ENCODE measurements at regions not wholly inside any gene's neighbourhood (a gene's known extent, or its start where the extent isn't known, plus 50 kb on each side); places are given as distances from the start of the nearest gene placed in this dataset.
"Not testable (repeated sequence)": the region's sequence is repeated elsewhere in the genome, so short reads cannot be mapped to it uniquely, and the experiment has no call there.

DNA sequence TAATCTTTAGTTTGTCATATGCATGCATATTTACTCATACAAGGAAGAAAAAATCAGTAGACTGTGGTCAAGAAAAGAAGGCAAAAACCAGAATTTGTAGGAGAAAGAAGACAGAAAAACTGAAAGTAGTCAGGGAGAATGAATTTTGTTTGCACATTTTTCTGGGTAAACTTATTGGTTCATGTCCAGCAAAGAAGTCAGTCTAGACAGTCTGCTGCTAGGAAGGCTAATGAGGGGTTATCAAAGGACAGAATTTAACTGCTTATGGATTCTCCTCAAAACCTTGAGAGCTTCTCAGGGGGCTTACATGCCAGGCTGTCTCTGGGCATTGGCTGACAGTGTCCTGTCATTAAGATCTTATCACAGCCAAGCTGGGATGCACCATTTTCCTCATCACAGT lies 293.9 kb downstream of the RPAP3 start:
- no peak for DNase-seq

DNA sequence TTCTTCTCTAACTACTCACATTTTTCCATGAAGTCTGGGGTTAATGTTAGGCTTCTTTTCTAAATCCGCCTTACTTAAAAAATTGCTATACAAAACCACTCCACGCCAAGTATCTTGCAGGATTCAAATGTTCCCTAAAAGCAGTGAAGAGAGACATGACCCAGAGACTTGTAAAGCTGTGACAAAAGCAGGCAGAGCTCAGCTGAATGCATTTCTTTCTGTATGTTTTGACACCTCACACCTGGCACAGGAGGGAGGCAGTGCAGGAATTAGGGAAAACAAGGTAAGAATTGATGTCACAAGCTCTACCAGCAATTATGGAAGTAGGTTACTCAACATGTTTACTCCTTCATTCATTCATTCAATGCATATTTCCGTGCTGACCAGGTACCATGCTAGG lies 295.0 kb downstream of the RPAP3 start:
- no peak for DNase-seq

DNA sequence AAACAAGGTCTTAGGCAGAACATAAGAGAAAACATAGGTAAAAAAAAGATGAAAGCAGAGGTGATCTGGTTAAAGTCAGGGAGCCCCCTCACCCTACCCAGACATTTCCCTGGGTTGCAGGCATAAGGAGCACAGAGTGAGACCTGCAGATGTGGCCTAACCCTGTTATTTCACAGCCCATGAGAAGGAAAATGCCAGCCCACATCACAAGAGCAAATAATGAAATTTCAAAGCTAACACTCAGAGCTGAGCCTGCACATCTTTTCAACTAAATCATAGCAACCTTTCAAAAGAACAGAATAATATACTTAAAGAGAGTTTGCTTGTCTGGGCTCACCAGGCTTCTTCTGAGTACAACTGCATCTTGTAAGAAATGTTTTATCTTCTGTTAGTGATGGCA lies 295.4 kb downstream of the RPAP3 start:
- no peak for DNase-seq

DNA sequence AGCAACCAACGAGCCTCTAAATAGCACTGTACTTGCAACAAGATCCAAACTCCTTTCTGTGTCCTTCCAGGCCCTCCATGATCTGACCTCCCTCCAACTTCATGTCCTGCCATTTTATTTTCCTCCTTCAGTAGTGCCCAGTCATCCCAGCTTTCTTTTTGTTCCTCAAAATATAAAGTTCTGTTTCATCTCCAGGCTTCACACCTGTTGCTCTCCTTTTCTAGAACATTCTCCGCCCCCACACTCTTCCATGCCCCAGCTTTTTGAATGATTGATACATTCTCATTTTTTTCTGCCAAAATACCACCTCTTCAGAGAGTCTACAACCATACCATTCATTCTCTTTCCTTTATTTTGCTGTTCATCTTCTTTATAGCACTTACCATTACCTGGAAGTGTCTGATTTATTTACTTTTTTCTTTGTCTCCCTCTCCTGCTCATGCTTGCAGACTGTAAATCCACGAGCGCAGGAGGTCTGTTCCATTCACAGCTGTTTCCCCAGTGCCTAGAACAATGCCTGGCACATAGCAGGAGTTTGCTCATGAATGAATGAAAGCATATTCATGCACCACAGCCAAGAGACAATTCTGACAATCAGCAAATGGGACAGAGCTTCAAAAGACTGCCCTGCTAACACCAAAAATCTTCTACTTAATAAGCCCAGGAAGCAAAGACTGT lies 296.4 kb downstream of the RPAP3 start:
- no peak for DNase-seq

DNA sequence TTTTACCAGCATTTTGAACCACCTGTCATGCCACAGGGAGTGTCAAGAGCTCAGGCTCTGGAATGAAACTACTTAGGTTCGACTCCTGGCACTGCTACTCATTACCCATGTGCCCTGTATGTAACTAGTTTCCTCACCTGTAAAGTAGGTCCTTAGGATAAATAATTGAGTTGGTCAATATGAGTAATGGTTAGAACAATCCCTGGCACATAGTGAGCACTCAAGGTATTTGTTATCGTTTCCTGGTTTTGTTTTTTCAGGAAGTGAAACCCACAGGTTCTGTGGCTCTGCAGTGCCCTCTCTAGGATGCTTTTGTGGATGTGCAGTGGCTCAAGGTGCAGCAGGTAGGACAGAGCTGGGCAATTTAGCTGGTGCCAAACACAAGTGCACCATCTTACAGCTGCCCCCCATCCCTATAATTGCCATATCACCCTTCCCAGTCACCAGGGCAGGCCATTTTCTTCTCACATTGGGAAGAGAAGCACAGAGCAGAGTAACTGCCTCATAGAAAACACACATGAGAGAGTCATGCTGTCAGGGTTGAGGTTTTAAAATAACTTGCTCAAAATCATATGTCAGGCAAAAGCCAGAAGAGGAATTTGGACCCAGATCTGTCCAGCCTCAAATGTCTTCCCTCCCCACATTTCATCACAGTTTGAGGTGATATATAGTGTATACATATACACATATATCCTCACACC lies 297.5 kb downstream of the RPAP3 start:
- no peak for DNase-seq

DNA sequence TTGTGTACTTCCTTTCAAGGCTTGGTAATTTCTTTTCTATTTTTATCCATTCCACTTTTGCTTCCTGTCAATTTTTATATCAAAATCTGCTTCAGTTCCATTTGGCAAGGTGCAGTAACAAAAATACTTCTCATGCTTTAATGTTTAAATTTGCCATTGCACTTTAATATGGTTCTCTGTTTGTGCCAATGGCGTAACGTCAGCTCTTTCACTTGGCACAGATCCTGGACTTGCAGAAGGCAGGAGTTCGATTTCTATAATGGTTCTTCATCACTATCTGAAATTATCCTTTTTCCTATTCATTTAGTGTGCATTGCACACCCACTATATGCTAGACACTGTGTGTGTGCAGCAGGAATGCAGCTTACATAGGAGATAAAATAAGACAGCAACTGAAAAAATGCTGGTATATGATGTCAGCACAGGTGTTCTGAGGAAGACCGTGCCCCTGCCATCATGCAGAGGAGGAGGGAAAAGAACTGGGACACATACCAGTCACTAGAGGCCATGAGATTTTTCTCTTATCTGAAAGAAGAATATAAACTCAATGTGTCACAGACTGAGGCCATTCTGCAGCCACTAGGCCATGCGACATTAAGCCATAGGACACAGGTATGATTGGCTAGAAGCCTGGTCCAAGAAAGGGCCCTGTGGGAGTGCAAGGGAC lies 298.2 kb downstream of the RPAP3 start:
- DNase-seq = no peak

DNA sequence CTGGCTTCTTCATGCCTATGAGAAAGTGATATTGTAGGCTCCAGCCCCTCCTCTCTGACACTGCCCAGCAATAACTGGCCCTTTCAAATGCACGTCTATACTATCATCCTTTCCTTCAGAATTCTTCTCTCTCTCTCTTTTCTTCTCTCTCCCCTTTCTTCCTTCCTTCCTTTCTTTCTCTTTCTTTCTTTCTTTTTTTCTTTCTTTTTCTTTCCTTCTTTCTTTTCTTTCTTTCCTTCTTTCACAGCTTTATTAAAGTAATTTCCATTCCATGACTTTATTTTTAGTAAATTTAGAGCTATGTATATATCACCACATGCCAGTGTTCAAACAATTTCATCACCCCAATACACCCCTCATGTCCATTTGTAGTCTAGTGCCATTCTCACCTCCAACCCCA lies 302.1 kb downstream of the RPAP3 start:
- no peak for DNase-seq

DNA sequence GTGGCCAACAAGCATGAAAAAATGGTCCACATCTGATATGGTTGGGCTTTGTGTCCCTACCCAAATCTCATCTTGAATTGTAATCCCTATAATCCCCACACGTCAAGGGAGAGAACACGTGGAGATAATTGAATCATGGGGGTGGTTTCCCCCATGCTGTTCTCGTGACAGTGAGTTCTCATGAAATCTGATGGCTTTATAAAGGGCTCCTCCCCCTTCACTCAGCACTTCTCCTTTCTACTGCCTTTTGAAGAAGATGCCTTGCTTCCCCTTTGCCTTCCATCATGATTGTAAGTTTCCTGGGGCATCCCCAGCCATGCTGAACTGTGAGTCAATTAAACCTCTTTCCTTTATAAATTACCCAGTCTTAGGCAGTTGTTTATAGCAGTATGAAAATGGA lies 304.6 kb downstream of the RPAP3 start:
- DNase-seq = not testable (repeated sequence)

DNA sequence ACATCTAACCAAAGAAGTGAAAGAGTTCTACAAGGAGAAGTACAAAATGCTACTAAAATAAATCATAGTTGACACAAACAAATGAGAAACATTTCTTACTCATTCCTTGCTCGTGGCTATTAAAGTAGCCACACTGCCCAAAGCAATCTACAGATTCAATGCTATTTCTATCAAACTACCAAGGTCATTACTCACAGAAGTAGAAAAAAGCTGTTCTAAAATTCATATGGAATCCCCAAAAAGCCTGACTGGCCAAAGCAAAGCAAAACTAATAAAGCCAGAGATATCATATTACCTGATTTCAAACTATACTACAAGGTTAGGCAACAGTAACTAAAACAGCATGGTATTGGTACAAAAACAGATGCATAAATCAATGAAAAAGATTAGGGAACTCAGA lies 305.6 kb downstream of the RPAP3 start:
- DNase-seq = no peak

DNA sequence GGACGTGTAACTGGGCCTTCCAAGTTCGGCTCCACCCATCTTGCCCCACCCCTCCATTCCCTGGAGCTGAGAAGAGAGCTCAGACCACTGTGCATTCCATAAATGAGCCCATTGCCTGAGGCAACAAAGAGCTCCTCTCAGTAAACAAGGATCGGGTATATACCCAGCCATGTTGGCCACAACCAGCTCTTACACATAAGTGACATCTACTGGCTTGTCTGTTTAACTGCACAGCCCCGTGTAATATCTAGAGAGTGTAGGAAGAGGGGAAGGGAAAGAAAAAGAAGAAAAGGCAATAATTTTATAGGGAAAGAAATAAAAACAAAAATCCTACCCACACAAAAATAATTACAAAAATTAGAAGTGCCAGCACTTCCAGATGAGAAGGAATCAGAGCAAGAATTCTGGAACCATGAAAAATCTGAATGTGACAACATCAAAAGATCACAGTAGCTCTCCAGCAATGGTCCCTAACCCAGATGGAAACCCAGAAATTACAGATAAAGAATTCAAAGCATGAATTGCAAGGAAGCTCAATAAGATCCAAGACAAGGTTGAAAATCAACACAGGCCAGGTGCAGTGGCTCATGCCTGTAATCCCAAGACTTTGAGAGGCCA lies 308.1 kb downstream of the RPAP3 start:
- no peak for DNase-seq

DNA sequence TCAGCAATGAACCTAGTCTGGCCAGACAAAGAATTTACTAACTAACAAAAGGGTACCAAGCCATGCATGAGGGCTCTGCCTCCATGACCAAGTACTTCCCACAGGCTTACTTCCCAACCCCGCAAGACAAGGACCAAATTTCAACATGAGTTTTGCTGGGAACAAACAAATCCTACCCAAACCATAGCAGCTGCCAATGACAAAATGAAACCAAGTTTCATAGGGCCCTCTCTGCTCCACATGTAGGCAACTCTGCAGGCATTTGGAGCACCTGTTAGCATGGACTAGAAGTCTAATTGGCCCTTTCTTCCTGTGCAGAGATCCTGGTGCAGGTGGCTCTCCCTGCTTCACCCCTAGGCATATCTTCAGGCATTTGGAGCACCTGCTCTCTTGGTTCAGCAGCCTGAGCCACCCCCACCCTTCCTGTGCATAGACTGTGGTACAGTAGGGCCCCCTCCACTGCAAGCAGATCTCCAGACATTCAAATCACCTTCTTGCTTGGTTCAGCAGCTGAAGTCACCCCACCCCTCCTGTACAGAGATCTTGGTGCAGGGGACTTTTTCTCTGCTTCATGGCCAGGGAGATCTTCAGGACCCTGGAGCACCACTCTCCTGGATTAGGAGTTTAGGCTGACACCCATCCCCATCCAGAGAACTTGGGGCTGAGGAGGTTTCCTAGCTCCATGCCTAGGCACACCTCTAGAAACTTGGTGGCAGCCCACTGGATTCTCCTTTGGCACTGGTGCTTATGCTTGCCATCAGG lies 308.7 kb downstream of the RPAP3 start:
- DNase-seq = no peak

DNA sequence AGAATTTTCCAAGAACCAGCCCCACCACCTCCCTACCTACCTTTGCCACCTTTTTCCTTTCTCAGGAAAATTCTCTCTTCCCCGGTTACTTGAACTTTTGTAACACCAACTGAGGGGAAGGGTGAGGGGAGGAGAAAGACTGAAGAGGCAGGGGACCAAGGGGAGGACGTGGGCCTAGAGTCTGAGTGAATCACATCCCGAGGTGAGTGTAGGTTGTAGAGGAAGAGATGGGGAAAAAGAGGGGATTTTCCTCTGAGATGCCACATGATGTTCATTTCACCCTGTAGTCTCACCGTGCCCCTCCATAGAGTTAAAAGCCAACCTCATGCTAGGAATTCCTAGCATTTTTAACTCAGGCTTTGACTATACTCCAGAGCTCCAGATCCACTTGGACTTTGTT lies 311.8 kb downstream of the RPAP3 start:
- DNase-seq = no peak

DNA sequence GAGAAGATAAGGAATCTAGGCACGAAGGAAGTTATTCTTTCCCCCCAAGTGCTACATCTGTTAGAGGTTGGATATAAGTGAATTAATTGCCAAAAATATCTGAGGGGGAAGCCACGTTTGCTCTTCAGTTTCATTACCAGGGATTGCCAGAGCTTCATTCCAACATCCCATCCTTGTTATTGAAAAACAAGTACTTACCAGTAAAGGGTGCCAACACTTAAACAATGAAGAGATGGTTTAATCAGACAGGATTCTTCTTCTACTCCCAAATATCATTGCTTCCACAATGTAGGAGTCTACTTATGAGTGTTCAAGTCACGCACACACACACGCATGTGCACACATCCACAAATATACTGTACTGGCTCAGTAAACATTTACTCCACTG lies 312.4 kb downstream of the RPAP3 start:
- DNase-seq = no peak

DNA sequence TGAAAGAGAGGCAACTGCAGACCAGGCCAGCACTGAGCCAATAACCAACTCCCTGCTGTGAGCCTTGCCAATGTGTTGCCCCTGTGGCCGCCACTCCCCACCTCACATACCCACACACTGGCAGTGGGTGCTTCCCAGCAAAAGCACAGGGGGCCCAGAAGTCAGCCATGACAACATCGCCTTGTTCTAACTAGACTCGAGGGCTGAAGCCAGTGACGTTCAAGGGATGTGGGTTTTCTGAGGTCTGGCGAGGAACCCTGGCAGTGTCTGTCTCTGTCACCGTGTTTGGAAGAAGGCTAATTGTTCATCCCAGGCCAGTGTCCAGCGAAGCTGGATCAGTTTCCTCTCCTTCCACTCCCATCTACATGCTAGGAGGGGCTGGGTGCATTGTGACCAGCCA lies 311.8 kb upstream of the AMIGO2 start:
- DNase-seq = no peak

DNA sequence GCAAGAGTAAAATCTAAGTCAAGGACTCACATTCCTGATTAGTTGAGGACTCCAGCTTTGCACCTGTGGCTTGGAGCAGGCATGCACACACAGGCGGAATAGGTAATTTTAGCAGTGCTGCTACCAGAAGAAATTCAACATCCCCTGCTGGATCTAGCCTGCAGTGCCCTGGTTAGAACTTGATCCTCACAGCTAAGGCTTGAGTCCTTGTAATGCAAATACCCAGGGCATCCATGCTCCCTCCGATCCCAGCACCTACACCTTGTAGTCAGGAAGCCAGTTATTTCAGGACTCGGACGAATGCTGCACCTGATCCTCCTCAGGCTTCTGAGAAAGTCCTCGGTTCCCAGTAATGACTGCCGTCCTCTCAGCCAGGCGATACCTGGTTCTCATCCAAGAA lies 309.0 kb upstream of the AMIGO2 start:
- no peak for DNase-seq

DNA sequence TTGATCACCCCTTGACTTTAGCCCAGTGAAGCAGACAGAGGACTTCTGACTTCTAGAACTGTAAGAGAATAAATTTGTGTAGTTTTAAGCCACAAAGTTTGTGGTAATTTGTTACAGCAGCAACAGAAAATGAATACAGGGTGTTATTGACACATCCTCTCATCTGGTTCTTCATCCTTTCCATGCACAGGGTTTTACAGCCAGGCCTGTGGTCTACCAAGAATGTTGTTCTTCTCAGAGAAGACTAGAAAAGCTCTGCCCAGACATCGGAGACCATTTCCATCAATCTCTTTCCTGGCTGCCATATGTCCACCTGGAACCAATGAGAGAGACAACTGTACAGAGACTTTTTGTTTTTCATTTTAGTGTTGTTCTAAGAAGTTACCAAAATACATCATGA lies 308.2 kb upstream of the AMIGO2 start:
- no peak for DNase-seq

DNA sequence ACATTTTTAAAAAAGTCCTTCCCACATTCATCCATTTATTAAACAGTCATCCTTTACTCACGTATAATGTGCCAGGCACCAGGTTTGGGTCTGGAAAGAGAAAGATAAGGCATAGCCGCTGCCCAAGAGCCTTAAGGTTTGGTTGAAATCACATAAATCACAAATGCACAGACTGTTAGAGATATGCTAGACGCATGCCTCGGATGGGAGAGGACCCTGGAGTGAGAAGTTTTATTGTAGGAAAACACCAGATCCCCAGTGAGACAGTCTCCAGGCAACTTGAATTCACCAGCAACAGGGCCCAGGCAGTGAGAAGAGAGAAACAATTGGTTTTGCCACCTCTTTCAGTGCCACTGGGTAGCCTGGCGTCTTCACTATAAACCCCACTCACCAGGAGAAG lies 305.9 kb upstream of the AMIGO2 start:
- no peak for DNase-seq

DNA sequence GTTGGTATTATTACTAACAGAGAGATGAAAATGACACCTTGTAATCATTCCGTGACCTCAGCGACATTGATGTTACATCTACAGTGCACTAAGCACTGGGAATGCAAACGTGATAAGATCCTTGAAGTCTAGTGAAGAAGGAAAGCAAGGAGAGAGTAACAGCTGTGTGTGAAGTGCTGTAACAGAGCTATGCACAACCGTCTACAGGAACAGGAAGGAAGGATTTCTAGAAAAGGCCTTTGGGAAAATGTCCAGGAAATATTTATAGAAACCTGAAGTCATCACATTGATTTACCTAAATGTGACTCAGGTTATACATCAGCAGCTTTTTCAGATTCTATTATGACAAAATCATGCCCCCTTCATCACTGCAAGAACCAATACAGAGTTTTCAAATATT lies 304.2 kb upstream of the AMIGO2 start:
- no peak for DNase-seq

DNA sequence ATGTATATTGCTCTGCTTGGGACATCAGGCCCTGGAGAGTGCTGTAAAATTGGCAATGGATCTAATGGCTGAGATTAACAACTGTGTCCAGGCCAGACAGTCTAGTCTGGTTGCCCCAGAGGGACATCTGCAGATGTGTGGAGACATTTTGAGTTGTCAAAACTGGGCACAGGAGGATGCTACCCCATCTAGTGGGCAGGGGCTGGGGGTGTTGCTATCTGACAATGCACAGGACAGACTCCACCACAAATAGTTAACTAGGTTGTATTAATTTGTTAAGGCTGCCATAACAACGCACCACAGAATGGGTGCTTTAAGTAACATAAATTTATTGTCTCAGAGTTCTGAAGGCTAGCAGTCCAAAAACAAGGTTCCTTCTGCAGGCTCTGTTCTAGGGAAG lies 302.5 kb upstream of the AMIGO2 start:
- no peak for DNase-seq

DNA sequence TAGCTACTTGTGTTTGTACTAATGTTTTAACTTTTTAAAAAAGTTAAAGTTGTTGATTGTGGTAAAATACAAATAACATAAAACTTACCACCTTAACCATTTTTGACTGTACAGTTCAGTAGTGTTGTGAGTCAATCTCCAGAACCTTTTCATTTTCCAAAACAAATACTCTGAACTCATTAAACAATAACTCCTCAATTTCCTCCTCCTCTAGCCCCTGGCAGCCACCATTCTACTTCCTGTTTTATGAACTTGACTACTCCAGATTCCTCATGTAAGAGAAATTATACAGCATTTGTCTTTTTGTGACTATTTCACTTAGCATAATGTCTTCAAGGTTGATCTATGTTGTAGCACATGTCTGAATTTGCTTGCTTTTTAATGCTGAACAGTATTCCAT lies 299.1 kb upstream of the AMIGO2 start:
- DNase-seq = no peak

DNA sequence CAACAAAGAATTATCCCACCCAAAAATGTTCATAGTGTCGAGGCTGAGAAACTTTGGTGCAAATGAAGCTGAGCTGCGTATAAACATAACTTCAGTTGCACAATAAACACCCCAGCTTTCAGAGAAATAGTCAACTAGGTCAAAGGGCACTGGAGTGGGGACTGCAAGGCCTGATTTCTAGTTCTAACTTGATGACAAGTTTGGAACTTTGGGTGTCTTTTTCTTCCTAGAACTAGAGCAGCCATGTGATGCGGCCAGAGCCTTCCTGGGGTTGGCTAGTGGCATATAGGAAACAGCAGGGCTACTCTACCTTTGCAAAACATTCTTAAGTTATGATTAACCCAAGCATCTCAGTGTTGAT lies 298.4 kb upstream of the AMIGO2 start:
- DNase-seq = no peak
